GM18870 (cell line): ENCODE measurements at regions not wholly inside any gene's neighbourhood (a gene's known extent, or its start where the extent isn't known, plus 50 kb on each side); places are given as distances from the start of the nearest gene placed in this dataset.

Experiments
- ATAC-seq: cut with Tn5 transposase; IDR thresholded peaks from one replicate; pipeline ENCODE4 v1.9.1; 2021; ENCODE audit warnings: moderate library complexity; ENCODE audit not compliant: unreplicated experiment

DNA sequence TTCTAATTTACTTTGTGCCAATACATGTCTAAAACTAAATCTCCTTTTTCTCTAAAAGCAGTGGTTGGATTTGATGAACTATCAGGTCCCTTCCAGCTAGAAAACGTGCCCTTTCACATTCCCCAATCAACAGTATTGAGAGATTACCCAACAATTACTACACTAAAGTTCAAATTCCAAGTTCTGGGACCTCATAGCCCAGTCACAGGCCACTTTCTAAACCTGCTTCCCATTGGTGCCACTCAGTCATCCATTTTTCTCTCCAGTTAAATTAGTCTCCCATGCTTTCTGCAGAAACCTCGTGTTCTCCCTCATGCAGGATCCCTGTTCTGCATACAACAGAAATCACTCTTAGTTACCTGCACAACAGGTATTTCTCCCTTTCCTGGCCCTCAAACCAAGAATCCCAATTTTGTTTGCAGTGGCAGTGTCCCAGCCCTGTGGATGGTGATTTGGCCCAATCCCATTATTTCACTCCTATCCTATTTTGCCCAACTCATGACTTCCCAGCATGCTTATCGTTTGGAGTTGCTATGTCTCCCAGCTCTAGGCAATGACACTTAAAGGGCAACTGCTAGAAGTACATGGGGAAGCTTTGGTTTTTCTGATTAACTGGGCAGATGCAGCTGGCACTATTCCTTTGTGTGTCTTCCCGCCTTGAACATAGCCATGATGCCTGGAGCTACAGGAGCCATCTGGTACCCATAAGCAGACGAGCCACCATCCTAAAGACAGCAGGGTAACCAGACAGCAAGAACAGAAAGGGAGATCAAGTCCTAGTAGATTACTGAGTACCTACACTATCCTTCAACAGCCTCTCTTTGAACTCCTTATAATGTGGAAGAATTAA, 224.2 kb downstream of the MINAR1 start:
- ATAC-seq, result no peak

DNA sequence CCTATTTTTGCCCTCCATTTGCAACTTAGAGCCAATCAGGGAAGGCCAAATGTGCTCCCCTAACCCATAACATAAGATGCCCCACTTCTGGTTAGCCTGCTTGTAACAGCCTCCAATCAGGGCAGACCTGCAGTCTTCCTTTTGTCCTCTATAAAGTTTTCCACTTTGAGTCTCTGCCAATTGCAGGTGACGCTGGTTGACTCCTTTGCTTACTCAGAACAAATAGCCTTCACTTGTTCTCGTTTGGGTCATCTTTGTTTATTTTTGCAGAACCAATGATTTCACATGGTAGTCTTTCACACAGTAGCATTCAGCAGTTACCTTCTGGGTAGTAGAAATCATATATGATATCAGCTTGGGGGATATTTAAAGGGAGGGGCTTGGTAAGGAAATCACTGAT, 225.6 kb downstream of the MINAR1 start:
- ATAC-seq, result no peak

DNA sequence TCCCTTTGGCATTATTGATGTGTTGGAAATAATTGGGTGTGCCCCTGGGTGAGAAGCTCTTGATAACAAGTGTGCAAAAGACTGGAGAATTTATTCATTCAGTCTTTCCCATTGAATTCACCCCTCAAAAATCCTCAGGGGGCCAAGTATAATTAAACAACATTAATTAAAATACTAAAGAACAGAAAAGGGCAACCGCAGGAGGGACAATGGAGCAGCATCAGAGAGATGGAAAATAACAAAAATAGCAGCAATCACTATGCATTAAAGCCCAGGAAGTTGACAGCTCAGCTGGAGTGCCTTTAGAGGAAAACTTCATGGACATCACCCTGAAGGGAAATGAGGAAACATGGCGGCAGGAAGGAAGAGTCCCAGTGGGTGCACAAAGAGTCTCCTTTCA, 227.6 kb downstream of the MINAR1 start:
- no peak for ATAC-seq

GRCh38 chr15:79661411-79661810, 229.3 kb downstream of the MINAR1 start:
- ATAC-seq, result no peak

GRCh38 chr15:79673416-79674123, 223.2 kb downstream of the MTHFS start:
- ATAC-seq, result no peak

GRCh38 chr15:79674124-79674465, 222.7 kb downstream of the MTHFS start:
- no peak for ATAC-seq

GRCh38 chr15:79675982-79676381, 220.8 kb downstream of the MTHFS start:
- no peak for ATAC-seq

GRCh38 chr15:79676621-79677020, 220.2 kb downstream of the MTHFS start:
- ATAC-seq, result no peak

GRCh38 chr15:79677241-79677640, 219.6 kb downstream of the MTHFS start:
- ATAC-seq, result no peak

GRCh38 chr15:79678032-79678701, 218.6 kb downstream of the MTHFS start:
- no peak for ATAC-seq

DNA sequence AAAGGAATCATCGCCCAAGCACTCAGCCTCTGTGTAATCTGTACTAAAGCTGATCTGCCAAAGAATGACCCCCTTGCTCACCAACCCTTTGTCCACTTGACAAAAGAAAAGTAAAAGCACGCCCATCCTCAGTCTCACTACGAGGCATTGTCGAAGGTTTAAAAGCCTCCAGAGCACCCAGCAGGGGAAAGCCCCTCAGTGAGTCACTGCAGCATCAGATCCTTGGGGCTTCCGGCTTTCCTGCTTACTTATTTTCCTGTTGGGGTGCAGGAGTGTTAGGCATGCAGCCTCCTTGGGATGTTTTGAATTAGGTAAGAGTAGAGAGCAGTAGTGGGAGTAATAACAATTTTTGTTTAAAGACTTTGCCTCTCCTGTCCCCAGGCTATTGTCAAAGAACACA, 216.1 kb downstream of the MTHFS start:
- no peak for ATAC-seq

- no peak for ATAC-seq
Observed at GRCh38 chr15:79682285-79682684, 214.5 kb downstream of the MTHFS start.

DNA sequence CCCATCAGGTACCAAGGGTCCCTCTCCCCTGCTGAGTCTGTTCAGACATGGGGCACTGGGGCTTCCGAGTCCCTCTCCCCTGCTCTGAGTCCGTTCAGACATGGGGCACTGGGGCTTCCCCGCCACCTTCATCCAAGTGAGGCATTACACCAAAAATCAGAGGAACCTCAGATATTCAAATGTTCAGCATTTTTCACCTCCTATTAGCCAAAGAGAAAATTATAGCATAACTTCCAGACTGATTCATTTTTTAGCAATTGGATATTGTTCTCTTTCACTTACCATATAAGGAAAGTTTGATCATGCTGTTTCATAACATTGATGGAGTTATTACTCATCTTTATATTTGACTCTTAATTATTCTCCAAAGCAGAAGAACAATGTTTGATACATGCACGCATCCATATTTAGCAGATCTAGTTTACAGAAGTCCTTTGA, 213.9 kb downstream of the MTHFS start:
- no peak for ATAC-seq

GRCh38 chr15:79689030-79689429, 207.8 kb downstream of the MTHFS start:
- ATAC-seq, result peak; percentile 52

- ATAC-seq, result no peak
Observed at GRCh38 chr15:79700951-79701480, 195.8 kb downstream of the MTHFS start.

DNA sequence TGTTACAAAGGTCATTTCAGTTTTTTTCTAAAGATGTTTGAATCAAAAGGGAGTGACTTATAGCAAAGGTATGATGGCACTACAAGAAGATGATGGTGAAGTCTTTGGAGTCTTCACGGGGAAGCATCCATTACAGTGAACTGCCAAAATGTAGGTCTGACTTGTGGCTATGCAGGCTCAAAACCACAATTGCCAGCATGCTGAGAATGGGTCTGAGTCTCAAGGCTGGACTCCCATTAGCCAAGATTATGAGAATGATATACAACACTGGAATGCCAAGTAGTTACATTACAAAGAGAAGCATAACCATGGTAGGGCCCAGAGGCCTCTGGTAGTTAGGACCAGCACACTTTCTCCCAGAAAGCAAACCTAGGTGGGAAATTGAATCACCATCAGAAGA, 194.2 kb downstream of the MTHFS start:
- no peak for ATAC-seq

DNA sequence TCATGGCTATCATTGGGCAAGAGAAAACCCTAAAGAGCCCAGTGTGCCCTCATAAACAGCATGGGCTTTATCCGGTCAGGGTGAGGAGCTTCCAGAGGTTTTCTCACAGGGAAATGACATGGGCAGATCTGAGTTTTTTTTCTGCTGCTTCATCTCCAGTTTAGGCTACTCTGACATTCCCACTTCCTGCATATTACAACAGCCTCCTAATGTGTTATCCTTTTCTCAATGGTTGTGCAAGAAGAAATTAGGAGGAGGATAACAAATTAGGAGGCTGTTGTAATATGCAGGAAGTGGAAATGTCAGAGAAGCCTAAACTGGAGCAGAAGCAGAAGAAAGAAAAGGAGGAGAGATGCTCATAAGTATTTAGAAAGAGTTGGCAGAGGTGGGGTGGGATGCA, 175.6 kb downstream of the MTHFS start:
- ATAC-seq, result no peak

GRCh38 chr15:79724312-79724711, 172.5 kb downstream of the MTHFS start:
- no peak for ATAC-seq

DNA sequence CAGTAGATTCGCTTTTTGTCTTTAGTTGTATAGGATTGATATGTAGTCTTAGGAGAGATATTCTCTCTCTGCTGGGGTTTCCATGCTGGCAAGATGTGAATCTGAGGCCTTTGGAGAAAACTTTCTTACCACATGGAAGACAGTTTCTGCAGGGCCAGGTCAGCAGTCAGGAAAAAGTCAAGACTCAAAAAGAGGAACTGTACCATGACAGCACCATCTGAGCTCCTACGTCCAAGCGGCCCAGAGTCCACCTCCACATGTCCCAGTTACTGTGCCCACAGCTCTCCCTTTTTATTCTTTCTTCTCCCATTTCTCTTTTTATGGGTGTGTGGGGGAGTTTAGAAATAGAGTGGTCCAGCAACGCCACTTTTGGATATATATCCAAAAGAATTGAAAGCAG, 172.0 kb downstream of the MTHFS start:
- no peak for ATAC-seq

- ATAC-seq, result no peak
Observed at GRCh38 chr15:79728867-79729266, 167.9 kb downstream of the MTHFS start.

GRCh38 chr15:79736435-79737000, 160.3 kb downstream of the MTHFS start:
- ATAC-seq, result no peak
